Activated T-helper 1 cell treated with anti-CD3 and anti-CD28 coated beads, Interleukin-2, amount 50 U/mL, for 16 hours (primary cell): ENCODE measurements at regions not wholly inside any gene's neighbourhood (a gene's known extent, or its start where the extent isn't known, plus 50 kb on each side); places are given as distances from the start of the nearest gene placed in this dataset.
A peak's percentile ranks its signal among the peaks of the same experiment; 100 is the strongest.

ENCODE experiments used
- DNase-seq, 2 donors: peaks; one replicate each; pipeline ENCODE4 v3.0.0-alpha.2; 2020; ENCODE audit warnings: low read depth in 1 of 2, low spot score in 1 of 2

DNA sequence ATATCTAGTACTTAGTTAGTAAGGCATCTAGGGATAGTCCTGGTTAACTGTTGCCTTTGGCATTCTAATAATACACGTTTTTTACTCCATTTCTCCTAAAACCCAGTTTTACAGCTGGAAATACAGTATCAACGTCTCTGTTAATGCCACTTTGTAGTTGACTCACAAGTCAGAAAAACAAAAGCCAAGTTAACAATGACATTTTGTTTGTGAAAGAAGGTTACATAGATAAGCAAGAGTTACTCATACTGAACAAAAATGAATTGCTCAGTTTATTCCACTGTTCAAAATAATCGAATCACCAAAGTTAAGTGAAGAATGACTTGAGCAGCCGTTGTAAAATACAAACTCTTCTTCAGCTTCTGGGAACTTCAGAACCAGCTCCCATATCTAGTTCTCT lies 540.3 kb downstream of the ETS1 start:
- no peak for DNase-seq

DNA sequence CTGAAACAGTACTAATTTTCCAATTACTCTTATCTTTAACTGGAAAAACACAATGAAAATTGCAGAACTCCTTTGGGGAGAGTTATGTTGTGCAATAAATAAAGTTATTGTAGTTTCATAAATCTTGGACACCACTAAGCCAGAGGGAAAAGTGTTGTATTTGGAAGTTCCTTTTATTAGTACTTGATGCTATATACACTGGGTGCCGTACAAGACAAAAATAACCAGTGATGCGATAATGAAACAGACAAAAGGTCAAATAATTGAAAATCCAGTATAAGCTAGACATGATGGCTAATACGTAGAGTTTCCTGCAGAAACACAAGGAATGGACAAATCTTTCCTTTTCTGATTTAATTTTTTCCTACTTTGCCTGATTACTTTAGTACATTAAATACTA lies 541.1 kb downstream of the ETS1 start:
- no peak for DNase-seq

DNA sequence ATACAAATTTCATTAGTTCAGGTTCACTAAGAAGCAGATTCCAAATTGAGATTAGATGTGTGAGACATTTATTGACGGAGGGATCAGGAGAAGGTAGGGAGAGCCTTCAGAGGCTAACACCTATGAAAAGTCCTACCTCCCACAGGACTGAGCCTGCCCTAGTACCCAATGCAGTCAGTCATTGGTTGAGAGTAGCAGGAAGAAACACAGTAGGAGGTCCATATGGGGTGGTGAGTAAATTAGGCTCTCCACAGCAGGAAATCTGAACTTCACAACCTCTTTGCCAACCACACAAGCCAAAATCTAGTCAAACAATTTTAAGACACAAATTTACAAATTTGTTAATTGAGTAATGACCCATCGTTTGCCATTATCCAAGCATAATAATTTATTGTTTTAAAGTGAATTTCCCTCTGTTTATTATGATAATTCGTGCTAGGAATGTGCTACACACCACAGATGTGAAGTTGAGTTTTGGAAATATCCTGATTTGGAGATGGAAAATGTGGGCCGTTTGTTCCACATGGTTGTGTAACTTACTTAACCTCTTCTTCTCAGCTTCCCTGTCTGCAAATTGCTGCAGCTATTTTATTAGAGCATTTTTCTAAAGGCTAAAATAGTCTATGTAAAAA lies 542.1 kb downstream of the ETS1 start:
- DNase-seq = no peak

DNA sequence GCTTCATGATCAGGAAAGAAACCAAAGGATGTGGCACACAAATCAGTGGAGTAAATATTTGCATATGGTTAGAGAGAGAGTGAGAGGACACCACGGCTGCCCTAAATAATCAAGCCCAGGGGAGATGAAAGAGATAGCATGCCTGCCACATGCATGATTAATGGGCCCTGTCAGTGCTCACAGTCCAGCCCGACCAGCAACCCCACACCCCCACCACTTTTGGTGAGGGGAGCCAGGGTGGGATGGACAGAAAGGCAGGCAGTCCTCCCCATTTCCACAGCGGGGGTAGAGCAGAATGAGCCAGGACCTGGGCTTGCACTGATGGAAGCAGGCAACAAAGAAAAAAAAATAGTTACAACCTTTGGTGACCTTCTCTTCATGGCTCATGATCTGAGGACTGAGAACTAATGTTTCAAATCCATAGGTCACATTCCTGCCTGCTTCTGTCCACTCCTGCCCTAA lies 545.0 kb downstream of the ETS1 start:
- no peak for DNase-seq

DNA sequence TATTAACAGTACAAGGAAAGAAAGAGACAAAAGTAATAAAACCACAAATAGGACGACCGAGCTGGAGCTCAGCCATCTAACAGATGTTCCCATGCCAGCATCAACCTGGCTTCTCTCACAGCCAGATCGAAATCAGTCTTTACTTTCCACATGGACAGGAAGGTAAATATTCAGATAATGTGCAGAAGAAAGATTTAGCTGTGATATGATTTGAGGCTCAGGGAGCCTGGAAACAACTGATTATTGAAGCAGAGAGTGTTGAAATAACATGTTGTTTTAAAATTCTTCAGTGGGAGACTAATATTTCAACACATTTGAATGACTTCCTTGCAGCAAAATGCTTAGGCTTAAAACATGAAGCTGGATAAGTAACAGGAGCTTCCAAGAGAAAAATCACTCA lies 546.8 kb downstream of the ETS1 start:
- no peak for DNase-seq

DNA sequence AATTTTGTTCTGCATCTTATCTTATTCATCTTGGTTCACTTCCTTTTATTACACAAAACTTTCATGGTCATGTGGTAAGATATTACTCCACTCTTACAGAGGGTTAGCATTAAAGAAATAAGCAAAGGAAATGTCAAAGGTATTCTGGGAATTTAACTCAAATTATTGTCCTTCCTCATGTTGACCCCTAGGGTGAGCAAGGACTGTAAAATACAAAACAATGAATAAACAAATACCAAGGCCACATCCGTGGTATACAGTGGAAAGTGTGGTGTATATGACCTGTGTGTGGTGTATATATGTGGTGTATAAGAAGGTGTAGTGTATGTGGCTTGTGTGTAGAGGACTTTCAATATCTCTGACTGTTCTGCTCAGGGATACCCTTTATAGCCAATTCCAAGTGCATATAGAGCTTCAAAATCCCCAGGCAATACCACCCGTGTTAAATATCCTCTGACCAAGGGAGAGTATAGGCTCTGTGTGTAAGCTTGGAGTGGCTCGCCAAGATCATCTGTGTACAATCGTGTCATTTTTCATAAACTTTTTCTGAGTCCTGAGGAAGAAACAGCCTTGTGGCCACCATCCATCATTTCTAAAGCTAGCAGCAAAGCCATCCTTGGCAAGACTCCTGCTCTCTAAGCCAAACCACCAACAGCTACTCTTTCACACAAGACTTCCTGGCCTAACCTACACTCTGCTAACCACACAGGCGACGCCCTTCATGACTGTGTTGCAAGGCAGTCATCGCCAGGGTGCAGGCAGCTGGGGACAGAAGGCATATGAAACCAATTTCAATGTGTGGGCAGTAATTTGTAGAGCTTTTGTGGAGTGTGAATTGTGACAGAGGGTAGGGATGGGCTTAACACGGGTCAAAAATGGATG lies 548.0 kb downstream of the ETS1 start:
- peak; percentile 46 for DNase-seq

DNA sequence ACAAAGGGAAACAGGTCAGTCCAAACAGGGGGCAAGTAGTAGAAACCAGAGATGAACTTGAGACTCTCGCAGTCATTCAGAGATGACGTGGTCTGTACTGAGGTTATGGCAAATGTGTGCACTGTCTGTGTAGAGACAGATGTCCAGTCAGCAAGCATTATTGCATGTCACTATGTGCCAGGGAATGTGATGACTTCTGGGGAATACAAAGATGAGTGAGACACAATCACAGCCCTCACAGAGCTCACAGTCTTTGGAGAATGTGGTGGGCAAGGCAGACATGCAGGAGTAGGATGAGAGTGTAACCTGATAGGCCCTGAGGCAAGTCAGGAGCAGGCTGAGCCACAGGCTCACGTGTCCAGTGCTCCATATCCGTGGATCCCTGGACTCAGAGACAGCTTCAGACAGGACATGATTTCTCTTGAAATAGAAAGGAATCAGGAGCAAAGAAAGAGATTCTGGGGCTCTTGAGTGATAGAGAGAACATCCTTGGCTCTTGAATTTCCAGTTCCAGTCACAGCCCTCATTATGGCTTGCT lies 550.7 kb downstream of the ETS1 start:
- DNase-seq = no peak

DNA sequence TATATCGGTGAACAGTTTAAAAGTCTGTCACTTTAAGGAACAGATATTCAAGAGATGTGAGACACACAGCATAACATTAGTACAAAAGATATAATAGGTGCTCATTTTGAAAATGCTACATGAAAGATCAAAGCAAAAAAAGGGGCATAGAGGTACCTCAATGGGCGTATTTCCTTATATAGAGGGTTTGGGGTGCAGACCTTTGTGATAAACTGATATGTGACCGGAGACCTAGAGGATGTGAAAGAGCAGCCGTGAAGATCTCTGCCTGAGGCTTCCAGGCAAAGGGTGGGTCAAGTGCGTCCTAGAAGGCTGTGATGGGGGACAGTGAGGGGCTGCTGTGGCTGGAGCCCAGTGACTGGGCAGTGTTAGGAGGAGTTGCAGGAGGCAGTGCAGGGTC lies 551.4 kb downstream of the ETS1 start:
- DNase-seq = no peak

DNA sequence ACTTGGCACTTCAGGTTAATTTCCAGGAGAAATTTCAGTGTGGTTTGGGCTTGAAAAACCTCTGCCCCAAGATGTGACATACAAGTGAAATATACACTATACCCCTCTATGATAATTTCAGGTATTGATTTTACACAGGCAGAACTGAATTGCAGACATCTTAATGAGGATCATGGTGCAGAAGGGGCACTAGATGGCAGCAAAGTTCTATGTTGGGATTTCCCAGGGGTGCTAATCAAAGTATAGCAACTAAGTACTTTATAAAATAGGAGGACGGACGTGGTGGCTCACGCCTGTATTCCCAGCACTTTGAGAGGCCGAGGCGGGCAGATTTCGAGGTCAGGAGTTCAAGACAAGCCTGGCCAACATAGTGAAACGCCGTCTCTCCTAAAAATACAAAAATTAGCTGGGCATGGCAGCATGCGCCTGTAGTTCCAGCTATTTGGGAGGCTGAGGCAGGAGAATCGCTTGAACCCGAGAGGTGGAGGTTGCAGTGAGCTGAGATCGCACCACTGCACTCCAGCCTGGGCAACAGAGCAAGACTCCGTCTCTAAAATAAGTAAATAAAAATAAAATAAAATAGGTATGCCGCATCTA lies 555.7 kb downstream of the ETS1 start:
- peak; percentile 17 to 40 for DNase-seq

DNA sequence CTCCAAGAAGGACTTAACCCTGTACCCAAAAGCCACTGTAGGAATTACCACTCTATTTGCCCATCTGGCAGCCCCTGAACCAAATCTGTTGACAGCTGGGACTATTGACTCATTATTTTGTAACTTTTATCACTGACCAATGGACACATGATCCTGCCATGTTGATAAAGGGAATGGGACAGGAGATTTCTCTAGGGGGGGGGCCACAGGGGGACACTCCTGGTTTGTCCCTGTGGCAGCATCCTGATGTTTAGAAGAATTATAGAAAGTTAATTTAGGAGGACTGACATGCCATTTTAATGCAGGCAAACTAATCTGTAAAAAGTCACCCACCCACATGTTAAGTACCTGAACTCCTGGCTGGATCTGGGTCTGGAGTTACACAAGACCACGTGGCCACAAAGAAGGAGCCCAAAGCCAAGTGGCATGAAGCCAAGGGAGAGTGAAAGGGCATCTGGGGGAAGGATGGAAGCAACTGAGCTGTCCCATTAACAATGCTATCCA lies 558.1 kb downstream of the ETS1 start:
- DNase-seq = no peak

DNA sequence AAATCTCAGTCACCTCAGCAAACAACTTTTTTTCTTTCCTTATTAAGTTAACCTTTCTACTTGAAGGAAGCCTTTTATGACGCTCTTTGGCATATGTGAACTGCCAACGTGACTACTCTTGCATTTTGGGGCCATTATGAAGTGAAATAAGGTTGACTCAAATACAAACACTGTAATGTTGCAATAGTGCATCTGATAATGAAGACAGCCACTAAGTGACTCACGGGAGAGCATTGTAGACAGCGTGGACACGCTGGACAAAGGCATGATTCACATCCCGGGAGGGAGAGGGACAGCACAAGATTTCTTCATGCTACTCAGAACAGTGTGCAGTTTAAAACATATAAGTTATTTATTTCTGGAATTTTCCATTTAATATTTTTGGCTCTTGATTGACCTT lies 560.8 kb downstream of the ETS1 start:
- DNase-seq = no peak

DNA sequence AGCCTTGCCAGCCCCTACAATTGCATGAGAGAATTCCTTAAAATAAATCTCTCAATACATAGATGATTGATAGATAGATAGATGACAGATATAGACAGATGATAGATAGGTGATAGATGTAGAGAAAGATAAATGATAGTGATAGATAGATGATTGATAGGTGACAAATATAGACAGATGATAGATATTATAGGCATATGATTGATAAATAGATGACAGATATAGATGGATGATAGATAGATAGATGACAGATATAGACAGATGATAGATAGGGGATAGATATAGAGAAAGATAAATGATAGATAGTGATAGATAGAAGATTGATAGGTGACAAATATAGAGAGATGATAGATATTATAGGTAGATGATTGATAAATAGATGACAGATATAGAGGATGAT lies 564.6 kb downstream of the ETS1 start:
- DNase-seq = no peak

DNA sequence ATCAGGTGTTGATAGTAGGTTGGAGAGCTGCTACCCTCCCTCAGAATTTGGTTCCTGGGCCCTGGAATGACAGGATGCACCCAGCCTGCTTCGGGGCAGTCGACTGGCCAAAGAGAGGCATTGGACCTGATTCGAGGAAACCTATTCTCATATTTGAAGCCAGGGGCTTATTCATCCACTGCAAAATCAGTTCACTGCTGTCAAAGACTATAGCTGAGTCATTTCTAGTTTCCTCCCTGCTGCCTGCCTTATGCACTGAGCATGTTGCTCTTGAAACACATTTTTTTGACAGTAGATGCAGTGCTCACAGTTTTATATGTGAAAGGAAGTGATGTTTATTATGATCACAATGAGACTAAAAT lies 565.4 kb downstream of the ETS1 start:
- DNase-seq = no peak

DNA sequence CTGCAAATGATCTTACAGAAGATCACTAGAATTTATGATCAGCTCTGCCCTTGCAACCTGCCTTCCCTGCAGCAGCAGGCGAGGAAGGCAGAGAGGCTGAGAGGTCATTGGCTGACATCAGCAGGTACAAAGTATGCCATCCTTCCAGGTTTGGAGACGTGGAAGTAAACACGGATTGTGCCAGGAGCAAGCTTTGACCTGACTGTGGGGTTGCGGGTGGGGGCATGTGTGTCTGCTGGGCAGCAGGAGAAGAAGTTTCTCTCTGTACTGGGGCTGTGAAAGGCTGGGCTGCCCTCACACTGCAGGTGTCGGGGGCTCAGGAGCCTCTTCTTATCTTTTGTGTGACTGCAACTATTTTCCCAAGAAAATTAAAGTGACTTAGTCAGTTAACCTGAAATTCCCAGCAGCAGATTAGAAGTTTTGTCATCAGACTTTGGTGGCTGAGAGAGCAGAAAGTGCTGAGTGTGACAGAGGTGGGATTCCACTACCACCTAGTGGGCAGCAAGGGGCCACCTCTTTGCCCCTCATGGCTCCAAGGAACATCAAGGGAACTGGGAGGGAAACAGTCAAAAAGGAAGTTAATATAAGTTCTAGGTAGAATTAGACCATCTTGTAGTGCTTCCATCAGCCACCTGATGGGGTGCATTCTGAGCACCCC lies 565.9 kb downstream of the ETS1 start:
- DNase-seq = no peak

DNA sequence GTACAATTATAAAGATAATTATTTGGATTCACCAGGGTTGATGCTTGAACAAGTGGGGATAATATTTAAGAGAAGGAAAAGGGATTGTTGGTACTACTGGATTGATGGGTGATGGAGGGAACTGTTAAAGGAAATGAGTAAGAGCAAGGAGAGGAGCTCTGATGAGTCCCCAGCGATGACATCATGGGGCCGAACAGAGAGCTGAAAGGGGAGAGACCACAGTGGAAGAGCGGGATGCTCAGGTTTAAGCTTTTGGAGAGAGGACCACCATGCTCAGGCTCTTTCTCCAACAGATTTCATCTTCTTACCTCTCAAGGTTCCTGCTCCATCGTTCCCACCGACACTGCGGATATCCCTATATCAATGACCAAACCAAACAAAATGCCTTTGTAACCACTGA lies 568.7 kb downstream of the ETS1 start:
- DNase-seq = no peak

DNA sequence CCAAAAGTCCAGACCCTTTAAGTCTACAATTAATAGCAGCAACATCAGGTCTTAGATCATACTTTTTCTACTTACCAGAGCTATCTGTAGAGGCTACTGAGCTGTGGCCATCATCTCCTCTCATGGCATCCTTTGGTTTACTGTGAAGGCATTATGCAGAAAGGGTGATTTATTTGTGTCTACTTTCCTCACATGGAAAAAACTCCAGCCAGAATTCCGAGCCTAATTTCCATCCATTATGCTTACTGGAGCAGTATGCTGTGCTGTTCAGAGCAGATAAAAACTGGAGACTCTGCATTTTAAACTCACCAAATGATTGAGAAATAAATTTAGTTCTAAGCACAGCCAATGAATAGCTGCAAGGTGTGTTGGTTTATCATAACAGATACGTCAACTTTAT lies 581.8 kb downstream of the ETS1 start:
- DNase-seq = no peak

DNA sequence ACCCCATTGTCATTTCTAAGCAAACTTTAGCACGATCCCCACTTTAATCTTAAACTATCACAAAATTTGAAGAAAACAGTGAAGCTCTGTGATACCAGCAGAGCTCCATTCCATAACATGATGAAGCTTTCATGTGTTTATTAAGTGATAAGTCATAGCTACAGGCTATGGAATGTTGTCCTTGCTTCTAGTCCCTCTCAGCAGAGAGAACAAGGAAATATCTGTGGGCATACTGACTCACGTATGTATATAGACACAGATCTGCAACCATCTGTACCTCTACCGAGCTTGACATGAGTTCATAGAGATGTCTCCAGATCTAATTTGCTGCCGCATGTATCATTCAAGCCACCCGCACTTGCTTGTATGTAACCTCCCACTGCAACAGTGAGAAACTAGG lies 588.9 kb downstream of the ETS1 start:
- no peak for DNase-seq

DNA sequence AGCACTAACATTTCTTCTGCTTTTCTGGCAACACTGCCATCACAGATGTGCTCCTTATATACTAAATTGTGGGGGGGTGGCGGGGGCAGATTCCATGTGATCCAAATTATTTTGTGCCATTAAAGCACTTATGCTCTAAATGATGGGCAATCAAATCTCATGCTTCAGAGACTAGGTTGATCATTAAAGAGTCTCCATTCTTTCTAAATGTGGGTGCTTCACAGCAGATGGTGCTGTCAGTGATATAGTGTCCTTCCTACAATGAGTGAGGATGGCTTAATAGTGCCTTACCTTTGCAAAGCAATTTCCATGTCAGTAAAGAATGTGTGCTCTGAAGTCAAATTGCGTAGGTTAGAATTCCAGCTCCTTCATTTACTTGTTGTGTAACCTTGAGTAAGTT lies 589.8 kb downstream of the ETS1 start:
- DNase-seq = no peak

DNA sequence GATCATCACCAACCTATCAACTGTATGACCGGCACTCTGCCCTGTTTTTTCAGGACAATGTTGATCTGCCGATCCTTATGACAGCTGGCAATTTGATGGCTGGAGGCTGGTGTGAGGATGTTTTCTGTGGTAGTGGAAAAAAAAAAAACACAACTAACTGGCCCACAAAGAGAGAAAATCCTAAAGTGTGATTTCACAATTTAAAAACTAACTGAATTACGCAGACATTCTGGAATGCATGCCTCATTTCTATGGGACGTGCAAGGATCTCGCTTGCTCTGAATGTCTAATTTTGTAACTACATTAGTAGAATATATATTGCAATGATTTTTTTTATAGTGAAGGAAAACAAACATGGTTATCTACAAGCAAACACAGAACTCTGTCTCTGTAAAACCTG lies 590.5 kb downstream of the ETS1 start:
- DNase-seq = no peak

DNA sequence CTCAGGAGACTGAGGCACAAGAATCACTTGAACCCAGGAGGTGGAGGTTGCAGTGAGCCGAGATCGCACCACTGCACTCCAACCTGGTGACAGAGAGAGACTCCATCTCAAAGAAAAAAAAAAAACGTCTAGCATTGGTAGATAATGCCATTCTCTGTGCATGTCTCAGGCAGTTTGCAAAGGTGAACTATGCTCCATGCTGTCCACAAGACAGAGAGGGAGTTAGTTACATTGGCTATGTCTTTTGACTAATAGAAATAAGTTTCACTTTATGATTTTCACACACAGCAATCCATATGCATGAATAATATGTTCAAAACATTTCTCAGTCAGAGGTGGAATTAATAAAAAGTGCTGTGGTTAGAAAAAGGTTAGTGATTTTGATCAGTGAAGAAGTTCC lies 591.4 kb downstream of the ETS1 start:
- DNase-seq = no peak

DNA sequence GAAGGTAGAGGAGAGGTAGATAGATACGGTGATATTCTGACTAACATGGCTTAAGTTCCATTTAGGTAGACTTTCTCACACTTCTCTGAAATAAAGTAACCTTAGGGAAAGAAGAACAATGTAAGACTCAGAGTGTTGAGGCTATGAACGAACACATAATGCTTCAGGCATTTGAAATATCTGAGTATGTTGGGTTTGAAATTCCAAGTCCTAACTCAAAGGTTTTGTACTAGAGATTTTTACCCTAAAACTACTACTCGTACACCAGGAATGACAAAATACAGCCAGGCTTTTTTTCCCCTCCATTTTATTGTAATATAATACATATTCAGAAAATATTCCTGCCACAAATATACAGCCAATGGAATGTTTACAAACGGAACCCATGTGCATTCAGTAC lies 592.6 kb downstream of the ETS1 start:
- no peak for DNase-seq
